ENCODE measurements at regions not wholly inside any gene's neighbourhood (a gene's known extent, or its start where the extent isn't known, plus 50 kb on each side); places are given as distances from the start of the nearest gene placed in this dataset.

GRCh38 chr7:155889636-155890511 is 77.6 kb upstream of the SHH start:
- DNase-seq (ENCODE audit: low read depth) = no peak

- no peak for DNase-seq (ENCODE audit: low read depth)
Observed at GRCh38 chr7:155887174-155887525, 74.9 kb upstream of the SHH start.

GRCh38 chr7:155886391-155887173 is 74.3 kb upstream of the SHH start:
- DNase-seq (ENCODE audit: low read depth) = no peak

GRCh38 chr7:155885167-155886155 is 73.2 kb upstream of the SHH start:
- DNase-seq (ENCODE audit: low read depth) = peak; percentile 84

GRCh38 chr7:155884225-155885166 is 72.2 kb upstream of the SHH start:
- no peak for DNase-seq (ENCODE audit: low read depth)

- no peak for DNase-seq (ENCODE audit: low read depth)
Observed at GRCh38 chr7:155883491-155884224, 71.4 kb upstream of the SHH start.

GRCh38 chr7:155882596-155882995 is 70.3 kb upstream of the SHH start:
- peak; percentile 38 for DNase-seq (ENCODE audit: low read depth)

- no peak for DNase-seq (ENCODE audit: low read depth)
Observed at GRCh38 chr7:155881471-155882350, 69.4 kb upstream of the SHH start.

- no peak for DNase-seq (ENCODE audit: low read depth)
Observed at GRCh38 chr7:155880721-155881120, 68.5 kb upstream of the SHH start.

GRCh38 chr7:155879592-155879991 is 67.3 kb upstream of the SHH start:
- DNase-seq (ENCODE audit: low read depth) = no peak

- no peak for DNase-seq (ENCODE audit: low read depth)
Observed at GRCh38 chr7:155878674-155879073, 66.4 kb upstream of the SHH start.

- no peak for DNase-seq (ENCODE audit: low read depth)
Observed at GRCh38 chr7:155878250-155878649, 66.0 kb upstream of the SHH start.

- DNase-seq (ENCODE audit: low read depth) = no peak
Observed at GRCh38 chr7:155877167-155877566, 64.9 kb upstream of the SHH start.

- DNase-seq (ENCODE audit: low read depth) = no peak
Observed at GRCh38 chr7:155874411-155874810, 62.1 kb upstream of the SHH start.

- DNase-seq (ENCODE audit: low read depth) = no peak
Observed at GRCh38 chr7:155874010-155874409, 61.7 kb upstream of the SHH start.

GRCh38 chr7:155872678-155873369 is 60.6 kb upstream of the SHH start:
- DNase-seq (ENCODE audit: low read depth) = no peak

GRCh38 chr7:155871211-155871610 is 58.9 kb upstream of the SHH start:
- DNase-seq (ENCODE audit: low read depth) = no peak
